Stimulated activated CD4-positive, alpha-beta T cell treated with anti-CD3 and anti-CD28 coated beads, Interleukin-4, amount 100 ng/mL, for 1 hour (primary cell): ENCODE measurements at regions not wholly inside any gene's neighbourhood (a gene's known extent, or its start where the extent isn't known, plus 50 kb on each side); places are given as distances from the start of the nearest gene placed in this dataset.
"Not testable (repeated sequence)": the region's sequence is repeated elsewhere in the genome, so short reads cannot be mapped to it uniquely, and the experiment has no call there.

ENCODE experiments used
- DNase-seq: peaks from one replicate; pipeline ENCODE4 v3.0.0-alpha.2; 2020

- no peak for DNase-seq
Measured at GRCh38 chr2:67571785-67572718, 174.9 kb downstream of the ETAA1 start.

GRCh38 chr2:67572721-67573435, 175.7 kb downstream of the ETAA1 start:
- DNase-seq: no peak

- no peak for DNase-seq
Measured at GRCh38 chr2:67574230-67574629, 177.1 kb downstream of the ETAA1 start.

- DNase-seq: no peak
Measured at GRCh38 chr2:67576226-67576625, 179.1 kb downstream of the ETAA1 start.

- DNase-seq: no peak
Measured at GRCh38 chr2:67576991-67577390, 179.9 kb downstream of the ETAA1 start.

- no peak for DNase-seq
Measured at GRCh38 chr2:67579216-67579615, 182.1 kb downstream of the ETAA1 start.

GRCh38 chr2:67579806-67580205, 182.7 kb downstream of the ETAA1 start:
- DNase-seq: no peak

GRCh38 chr2:67581751-67582150, 184.6 kb downstream of the ETAA1 start:
- no peak for DNase-seq

GRCh38 chr2:67583185-67583584, 186.1 kb downstream of the ETAA1 start:
- no peak for DNase-seq

GRCh38 chr2:67585400-67585799, 188.3 kb downstream of the ETAA1 start:
- no peak for DNase-seq

- DNase-seq: not testable (repeated sequence)
Measured at GRCh38 chr2:67589121-67589520, 192.0 kb downstream of the ETAA1 start.

- DNase-seq: not testable (repeated sequence)
Measured at GRCh38 chr2:67594522-67594921, 197.4 kb downstream of the ETAA1 start.

- no peak for DNase-seq
Measured at GRCh38 chr2:67596871-67597270, 199.7 kb downstream of the ETAA1 start.

- DNase-seq: no peak
Measured at GRCh38 chr2:67599561-67599960, 202.4 kb downstream of the ETAA1 start.

- no peak for DNase-seq
Measured at GRCh38 chr2:67600222-67600871, 203.2 kb downstream of the ETAA1 start.

- DNase-seq: no peak
Measured at GRCh38 chr2:67600946-67601345, 203.8 kb downstream of the ETAA1 start.

GRCh38 chr2:67604360-67604759, 207.2 kb downstream of the ETAA1 start:
- no peak for DNase-seq

- no peak for DNase-seq
Measured at GRCh38 chr2:67612576-67613042, 215.5 kb downstream of the ETAA1 start.

GRCh38 chr2:67613227-67613626, 216.1 kb downstream of the ETAA1 start:
- DNase-seq: no peak

GRCh38 chr2:67614454-67614853, 217.3 kb downstream of the ETAA1 start:
- DNase-seq: no peak

GRCh38 chr2:67616749-67617148, 219.6 kb downstream of the ETAA1 start:
- DNase-seq: no peak

- DNase-seq: no peak
Measured at GRCh38 chr2:67619204-67619603, 222.1 kb downstream of the ETAA1 start.

- not testable (repeated sequence) for DNase-seq
Measured at GRCh38 chr2:67623741-67624140, 226.6 kb downstream of the ETAA1 start.
